GM12873 (cell line): ENCODE measurements at regions not wholly inside any gene's neighbourhood (a gene's known extent, or its start where the extent isn't known, plus 50 kb on each side); places are given as distances from the start of the nearest gene placed in this dataset.

Source experiments
- TF ChIP-seq, protein P1 (sequence below): IDR thresholded peaks from 2 replicates; pipeline ENCODE4 v1.5.1; 2012; ENCODE audit warnings: low read depth, mild to moderate bottlenecking, moderate library complexity, low read length, control low read depth; ENCODE audit not compliant: insufficient read depth; ENCODE audit errors: missing control alignments

DNA sequence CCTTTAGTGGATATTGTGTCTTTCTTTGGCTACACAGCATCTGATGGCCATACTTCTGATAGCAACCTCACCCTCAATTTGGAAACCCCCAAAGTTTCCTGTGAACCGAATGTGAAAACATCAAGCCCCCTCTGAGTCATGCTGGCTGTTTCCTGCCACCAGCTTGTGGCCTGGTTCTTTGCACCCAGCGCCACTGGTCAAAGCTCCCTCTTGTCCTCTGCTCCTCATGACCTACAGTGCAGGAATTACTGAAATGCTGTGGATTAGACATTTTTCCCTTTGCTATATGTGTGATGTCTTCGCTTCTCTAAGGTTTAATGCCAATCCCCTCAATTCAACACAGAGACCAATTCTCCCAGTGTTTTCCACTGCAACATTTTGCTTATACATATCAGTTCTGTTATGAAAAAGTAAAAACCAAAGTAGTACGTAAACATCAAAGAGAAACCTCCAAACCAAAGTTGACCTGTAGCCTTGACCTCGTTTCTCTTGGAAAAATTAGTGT is 224.0 kb upstream of the TENM3 start:
- TF ChIP-seq, protein P1, sequence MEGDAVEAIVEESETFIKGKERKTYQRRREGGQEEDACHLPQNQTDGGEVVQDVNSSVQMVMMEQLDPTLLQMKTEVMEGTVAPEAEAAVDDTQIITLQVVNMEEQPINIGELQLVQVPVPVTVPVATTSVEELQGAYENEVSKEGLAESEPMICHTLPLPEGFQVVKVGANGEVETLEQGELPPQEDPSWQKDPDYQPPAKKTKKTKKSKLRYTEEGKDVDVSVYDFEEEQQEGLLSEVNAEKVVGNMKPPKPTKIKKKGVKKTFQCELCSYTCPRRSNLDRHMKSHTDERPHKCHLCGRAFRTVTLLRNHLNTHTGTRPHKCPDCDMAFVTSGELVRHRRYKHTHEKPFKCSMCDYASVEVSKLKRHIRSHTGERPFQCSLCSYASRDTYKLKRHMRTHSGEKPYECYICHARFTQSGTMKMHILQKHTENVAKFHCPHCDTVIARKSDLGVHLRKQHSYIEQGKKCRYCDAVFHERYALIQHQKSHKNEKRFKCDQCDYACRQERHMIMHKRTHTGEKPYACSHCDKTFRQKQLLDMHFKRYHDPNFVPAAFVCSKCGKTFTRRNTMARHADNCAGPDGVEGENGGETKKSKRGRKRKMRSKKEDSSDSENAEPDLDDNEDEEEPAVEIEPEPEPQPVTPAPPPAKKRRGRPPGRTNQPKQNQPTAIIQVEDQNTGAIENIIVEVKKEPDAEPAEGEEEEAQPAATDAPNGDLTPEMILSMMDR = no peak

DNA sequence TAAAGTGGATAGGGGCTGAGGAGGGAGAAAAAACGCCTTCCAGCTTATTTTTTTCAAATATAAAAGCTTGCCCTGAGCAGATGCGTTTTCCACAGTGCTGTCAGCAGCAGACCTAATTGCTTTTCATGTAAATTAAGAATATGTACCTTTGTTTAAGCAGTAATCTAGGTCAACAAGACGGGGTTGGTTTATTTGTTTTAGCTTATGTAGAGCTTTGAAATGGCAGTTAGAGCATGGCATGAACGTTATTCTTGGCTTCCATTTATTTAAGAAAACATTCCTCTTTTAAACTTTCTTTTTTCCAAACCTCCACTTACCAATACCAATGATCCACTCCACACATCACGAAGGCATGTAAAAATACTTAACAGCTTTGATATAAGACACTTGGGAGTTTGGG is 220.3 kb upstream of the TENM3 start:
- TF ChIP-seq, protein P1 = no peak

DNA sequence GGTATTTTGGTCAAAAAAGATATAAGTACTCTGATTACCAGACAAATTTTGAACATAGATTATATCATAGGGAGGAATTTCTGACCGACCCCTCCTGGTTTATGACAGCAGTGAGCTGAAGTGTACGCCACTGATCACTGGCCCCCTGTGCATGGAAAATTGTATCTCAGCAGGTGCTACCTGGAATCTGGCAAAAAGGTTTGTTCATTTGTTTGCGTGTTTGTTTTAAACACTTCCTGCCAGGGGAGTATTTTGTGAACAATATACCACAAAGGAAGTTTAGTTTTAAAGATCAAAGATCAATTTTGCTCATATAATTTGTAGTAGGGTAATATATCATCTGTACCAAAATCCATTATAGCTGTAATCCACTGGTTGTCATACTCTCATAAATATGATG is 219.7 kb upstream of the TENM3 start:
- TF ChIP-seq, protein P1 = no peak

DNA sequence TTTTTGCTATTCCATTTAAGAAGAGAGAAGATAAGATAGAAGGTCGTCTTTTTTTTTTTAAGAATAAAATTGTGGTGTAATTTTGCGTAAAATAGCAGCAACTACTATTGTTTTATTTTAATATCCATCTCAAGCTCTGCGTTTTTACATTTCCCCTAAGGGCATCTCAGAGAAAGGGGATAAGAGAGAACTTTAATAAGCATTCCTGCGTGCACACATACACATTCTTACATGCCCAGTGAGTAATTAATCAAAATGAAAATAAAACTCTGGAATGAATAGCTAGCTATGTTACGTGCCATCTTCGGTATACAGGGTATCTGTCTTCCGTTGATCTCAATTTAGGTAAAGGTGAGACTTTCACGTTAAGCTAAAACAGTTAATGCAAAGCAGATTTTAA is 200.3 kb upstream of the TENM3 start:
- TF ChIP-seq, protein P1 = no peak

DNA sequence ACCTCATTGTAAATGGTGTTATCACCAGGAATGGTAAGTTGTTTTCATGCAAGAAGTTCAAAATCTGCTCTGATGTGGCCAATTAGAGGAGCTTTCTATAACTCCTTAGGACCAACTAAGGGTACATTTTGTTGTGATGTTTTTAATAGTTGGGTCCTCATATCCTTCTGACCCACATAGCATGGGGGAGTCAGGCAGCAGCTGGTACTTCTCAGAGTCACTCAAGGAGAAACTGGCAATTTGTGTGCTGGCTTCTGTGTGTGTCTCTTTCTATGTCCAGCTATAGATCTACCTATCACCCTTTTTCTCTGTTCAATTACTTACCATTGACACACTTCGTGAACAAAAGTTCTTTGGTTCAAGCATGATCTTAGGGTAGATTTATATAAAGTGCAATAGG is 194.3 kb upstream of the TENM3 start:
- TF ChIP-seq, protein P1 = no peak

DNA sequence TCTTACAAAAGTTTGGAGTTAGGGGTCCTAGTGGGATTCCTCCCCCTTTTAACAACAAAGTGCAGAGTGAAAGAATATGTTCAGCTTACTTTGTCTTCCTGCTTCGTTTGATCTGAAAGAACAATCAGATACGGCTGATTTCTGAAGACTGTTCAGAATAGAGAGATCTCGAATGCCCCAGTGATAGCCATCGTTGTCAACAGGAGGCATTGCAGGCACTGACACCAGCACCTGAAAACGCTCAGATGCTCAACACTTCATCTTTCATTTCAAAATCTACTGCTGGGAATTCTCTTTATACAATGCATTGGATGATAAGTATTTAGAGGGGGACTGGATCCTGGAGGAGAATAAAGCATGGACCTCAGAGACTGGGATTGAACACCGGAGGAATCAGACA is 186.3 kb upstream of the TENM3 start:
- TF ChIP-seq, protein P1 = no peak

DNA sequence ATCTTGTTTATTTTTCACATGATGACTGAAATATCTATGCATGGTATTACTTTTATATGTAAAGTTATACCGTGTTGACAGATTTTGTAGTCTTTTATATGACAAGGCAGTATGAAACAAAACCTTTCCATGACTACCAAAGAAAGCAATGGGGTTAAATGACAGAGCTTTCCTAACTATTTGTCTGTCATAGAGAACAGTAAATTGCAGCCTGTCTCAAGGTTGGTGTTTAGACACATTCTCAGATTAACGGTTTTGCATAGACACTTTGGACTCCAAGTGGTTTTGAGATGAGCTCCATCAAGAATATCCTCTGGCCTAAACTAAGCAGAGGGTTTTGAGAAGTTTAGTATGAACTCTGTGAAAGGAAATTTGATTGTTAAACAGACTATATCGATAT is 180.7 kb upstream of the TENM3 start:
- TF ChIP-seq, protein P1 = no peak
